Hindlimb muscle (tissue), 1 donor: ENCODE measurements at regions not wholly inside any gene's neighbourhood (a gene's known extent, or its start where the extent isn't known, plus 50 kb on each side); places are given as distances from the start of the nearest gene placed in this dataset.

Source experiments
- DNase-seq: peaks from one replicate; pipeline ENCODE4 v3.0.0-alpha.2; 2013

- no peak for DNase-seq
Measured at GRCh38 chr14:97410667-97411620, 613.8 kb downstream of the VRK1 start.

GRCh38 chr14:97411938-97412612, 614.9 kb downstream of the VRK1 start:
- no peak for DNase-seq

GRCh38 chr14:97413022-97413539, 615.9 kb downstream of the VRK1 start:
- DNase-seq, result no peak

- no peak for DNase-seq
Measured at GRCh38 chr14:97413966-97414717, 617.0 kb downstream of the VRK1 start.

GRCh38 chr14:97414718-97415098, 617.5 kb downstream of the VRK1 start:
- no peak for DNase-seq

GRCh38 chr14:97415907-97416306, 618.7 kb downstream of the VRK1 start:
- no peak for DNase-seq

GRCh38 chr14:97416550-97416949, 619.4 kb downstream of the VRK1 start:
- no peak for DNase-seq

- no peak for DNase-seq
Measured at GRCh38 chr14:97417331-97417730, 620.1 kb downstream of the VRK1 start.

- no peak for DNase-seq
Measured at GRCh38 chr14:97420211-97420610, 623.0 kb downstream of the VRK1 start.

GRCh38 chr14:97426776-97427175, 629.6 kb downstream of the VRK1 start:
- no peak for DNase-seq

- no peak for DNase-seq
Measured at GRCh38 chr14:97428808-97429440, 631.7 kb downstream of the VRK1 start.

GRCh38 chr14:97432586-97432985, 635.4 kb downstream of the VRK1 start:
- no peak for DNase-seq

- DNase-seq, result no peak
Measured at GRCh38 chr14:97441740-97442362, 644.7 kb downstream of the VRK1 start.

- DNase-seq, result no peak
Measured at GRCh38 chr14:97442363-97442762, 645.2 kb downstream of the VRK1 start.

- DNase-seq, result no peak
Measured at GRCh38 chr14:97443412-97443811, 646.2 kb downstream of the VRK1 start.

GRCh38 chr14:97444248-97444647, 647.1 kb downstream of the VRK1 start:
- DNase-seq, result no peak

GRCh38 chr14:97445367-97445766, 648.2 kb downstream of the VRK1 start:
- no peak for DNase-seq

- no peak for DNase-seq
Measured at GRCh38 chr14:97446087-97446486, 648.9 kb downstream of the VRK1 start.

GRCh38 chr14:97452314-97452713, 655.1 kb downstream of the VRK1 start:
- DNase-seq, result no peak

- no peak for DNase-seq
Measured at GRCh38 chr14:97453991-97454390, 656.8 kb downstream of the VRK1 start.

- DNase-seq, result no peak
Measured at GRCh38 chr14:97456462-97456861, 659.3 kb downstream of the VRK1 start.

GRCh38 chr14:97456958-97457357, 659.8 kb downstream of the VRK1 start:
- no peak for DNase-seq
